OCI-LY3 (cell line): ENCODE measurements at regions not wholly inside any gene's neighbourhood (a gene's known extent, or its start where the extent isn't known, plus 50 kb on each side); places are given as distances from the start of the nearest gene placed in this dataset.

Experiments
- CTCF ChIP-seq: fragments of 200-600, 300-600 bp; sonication (generic); IDR thresholded peaks from 2 replicates; pipeline ENCODE4 v1.5.1; 2014; ENCODE audit warnings: antibody characterized with exemption, low read length, low read depth
- EZH2phosphoT487 ChIP-seq: fragments of 200-600 bp; shearing (Covaris generic); IDR thresholded peaks from 2 replicates; pipeline ENCODE4 v1.6.1; 2018; ENCODE audit warnings: antibody characterized with exemption, mixed run types, low read depth

DNA sequence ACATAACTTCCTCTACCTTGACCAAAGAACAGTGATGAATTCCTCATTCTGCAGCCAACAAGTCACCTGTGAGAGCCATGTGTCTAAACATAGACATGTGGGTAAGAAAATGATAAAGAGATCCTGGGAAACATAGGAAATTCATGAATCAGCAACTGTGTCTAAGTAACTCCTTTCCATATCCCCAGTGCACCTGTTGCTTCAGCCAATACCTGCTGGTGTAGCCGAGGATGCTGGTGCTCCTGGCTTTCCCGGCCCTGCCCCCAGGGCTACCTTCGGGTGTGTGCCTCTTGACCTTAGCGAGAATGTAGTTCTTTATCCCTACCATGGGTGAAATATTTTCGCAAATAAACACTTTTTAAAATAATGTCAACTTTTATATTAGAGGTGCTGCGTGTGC, 114.1 kb downstream of the OR13A1 start:
- TF ChIP-seq CTCF (no peak), EZH2phosphoT487 (no peak)
